ENCODE measurements at regions not wholly inside any gene's neighbourhood (a gene's known extent, or its start where the extent isn't known, plus 50 kb on each side); places are given as distances from the start of the nearest gene placed in this dataset.
"Not testable (repeated sequence)": the region's sequence is repeated elsewhere in the genome, so short reads cannot be mapped to it uniquely, and the experiment has no call there.

DNA sequence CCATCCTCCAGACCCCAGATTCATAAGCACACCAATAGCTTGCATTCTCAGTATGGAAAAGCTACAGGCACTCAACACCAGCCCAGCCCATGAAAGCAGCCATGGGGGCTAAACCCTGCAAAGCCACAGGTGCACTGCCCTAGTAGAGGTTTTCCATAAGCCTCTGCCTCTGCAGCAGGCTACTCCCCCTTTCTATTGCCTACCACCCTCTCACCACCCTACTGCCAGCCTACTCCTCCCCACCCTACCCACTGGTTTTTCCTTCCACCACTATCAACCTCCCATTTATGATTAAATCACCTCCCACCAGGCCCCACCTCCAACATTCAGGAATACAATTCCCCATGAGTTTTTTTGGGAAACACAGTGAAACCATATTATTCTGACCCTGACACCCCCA is 96.4 kb upstream of the TEKT4 start:
- Mint-ChIP-seq H3K4me1 (peaks cover 0 to 2% (median 0%) of the 10 kb centered on the region in 3 donors), H3K36me3 (no peaks in the 10 kb centered on the region), H3K27me3 (peaks cover 3% of the 10 kb centered on the region), H3K27ac (no peak overlapping the region), H3K4me3 (no peak overlapping the region), H3K9me3 (peaks cover 0 to 3% (median 3%) of the 10 kb centered on the region in 3 donors)

DNA sequence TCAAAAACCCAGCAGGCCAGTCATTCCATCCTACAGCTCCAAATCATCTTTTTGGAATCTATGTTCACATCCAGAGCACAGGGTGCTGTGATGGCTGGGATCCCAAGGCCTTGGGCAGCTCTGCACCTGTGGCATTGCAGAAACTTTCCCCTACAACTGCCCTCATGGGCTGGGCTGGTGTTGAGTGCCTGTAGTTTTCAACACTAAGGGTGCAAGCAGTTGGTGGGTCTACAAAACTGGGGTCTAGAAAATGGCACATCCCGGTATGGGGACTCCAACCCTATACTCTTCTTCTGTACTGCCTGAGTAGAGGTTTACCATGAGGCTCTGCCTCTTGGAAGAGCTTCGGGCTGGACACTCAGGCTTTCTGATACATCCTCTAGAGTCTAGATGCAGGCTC is 95.2 kb upstream of the TEKT4 start:
- Mint-ChIP-seq H3K27me3 (peaks cover 3% of the 10 kb centered on the region), H3K4me1 (peaks cover 0 to 2% (median 0%) of the 10 kb centered on the region in 3 donors), H3K36me3 (no peaks in the 10 kb centered on the region), H3K27ac (no peak overlapping the region), H3K9me3 (peaks cover 0 to 3% (median 3%) of the 10 kb centered on the region in 3 donors), H3K4me3 (no peak overlapping the region)

DNA sequence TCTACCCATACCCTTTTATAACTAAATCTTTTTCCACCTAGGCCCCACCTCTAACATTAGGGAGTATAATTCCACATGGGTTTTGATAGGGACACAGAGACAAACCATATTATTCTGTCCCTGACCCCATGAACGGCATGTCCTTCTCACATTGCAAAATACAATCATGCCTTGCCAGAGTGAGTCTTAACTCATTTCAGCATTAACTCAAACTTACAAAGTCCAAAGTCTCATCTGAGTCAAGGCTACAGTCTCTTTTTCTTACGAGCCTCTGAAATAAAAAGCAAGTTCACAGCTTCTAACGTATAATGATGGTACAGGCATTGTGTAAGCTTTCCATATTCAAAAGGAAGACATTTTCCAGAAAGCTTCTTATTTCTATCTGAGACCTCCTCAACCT is 86.1 kb upstream of the TEKT4 start:
- H3K27ac Mint-ChIP-seq, H3K9me3 Mint-ChIP-seq, H3K36me3 Mint-ChIP-seq, H3K27me3 Mint-ChIP-seq, H3K4me1 Mint-ChIP-seq, H3K4me3 Mint-ChIP-seq: not testable (repeated sequence)

DNA sequence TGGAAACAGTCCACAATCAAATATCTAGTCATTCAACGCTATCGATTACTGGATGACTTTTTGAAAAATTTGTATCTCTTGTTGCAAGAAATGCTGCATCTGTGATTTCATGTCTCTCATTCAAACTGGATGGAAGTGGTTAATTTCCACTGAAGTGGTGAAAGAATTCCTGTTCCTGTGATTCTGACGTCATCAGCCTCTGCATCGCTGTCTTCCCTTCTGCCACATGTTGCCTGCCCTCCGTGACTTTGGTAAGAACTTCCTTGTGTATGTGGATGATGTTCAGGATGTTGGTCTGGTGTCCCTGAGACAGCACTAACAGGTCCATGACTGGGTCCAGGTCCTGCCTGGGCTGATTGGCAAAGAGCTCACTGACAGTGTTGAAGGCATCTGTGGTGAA is 84.8 kb upstream of the TEKT4 start:
- not testable (repeated sequence) for H3K27ac Mint-ChIP-seq, H3K36me3 Mint-ChIP-seq, H3K9me3 Mint-ChIP-seq, H3K4me1 Mint-ChIP-seq, H3K4me3 Mint-ChIP-seq, H3K27me3 Mint-ChIP-seq

DNA sequence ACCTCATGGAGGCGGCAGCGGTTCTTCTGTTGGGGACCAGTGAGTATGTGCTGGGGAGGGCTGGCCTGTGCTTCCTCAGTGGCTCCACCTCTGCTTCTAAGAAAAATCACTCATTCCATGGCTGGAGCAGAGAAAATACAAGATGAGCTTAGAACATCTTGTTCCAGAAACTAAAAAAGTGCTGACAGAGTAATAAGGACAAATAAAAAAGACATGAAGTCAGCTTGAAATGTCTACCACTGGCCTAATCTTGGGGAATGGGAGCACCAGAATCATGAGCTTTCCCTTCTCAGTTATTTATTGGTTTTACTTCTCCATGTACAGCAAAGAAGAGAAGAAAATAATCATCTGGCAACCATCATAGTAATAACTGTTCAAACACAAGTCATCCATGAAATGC is 81.1 kb upstream of the TEKT4 start:
- not testable (repeated sequence) for H3K4me1 Mint-ChIP-seq, H3K36me3 Mint-ChIP-seq, H3K27me3 Mint-ChIP-seq, H3K9me3 Mint-ChIP-seq, H3K4me3 Mint-ChIP-seq, H3K27ac Mint-ChIP-seq

DNA sequence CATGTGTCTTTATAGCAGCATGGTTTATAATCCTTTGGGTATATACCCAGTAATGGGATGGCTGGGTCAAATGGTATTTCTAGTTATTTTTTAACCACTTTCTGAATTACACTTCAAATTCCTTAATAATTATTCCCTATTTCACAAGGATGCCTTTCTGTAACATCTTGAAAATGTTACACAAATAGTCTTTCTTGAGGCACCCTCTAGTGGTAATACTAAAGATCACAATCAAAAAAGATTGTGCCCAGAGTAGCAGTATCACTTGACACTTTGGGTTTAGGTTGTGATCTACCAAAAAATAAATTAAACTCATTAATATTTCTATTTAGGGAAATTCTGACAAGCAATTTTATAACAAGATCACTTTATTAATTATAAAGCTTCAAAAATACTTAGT is 74.0 kb upstream of the TEKT4 start:
- H3K9me3 Mint-ChIP-seq, H3K4me3 Mint-ChIP-seq, H3K27me3 Mint-ChIP-seq, H3K27ac Mint-ChIP-seq, H3K36me3 Mint-ChIP-seq, H3K4me1 Mint-ChIP-seq: not testable (repeated sequence)

All from IgD-negative memory B cell (primary cell).